ENCODE measurements at regions not wholly inside any gene's neighbourhood (a gene's known extent, or its start where the extent isn't known, plus 50 kb on each side); places are given as distances from the start of the nearest gene placed in this dataset.
"Not testable (repeated sequence)": the region's sequence is repeated elsewhere in the genome, so short reads cannot be mapped to it uniquely, and the experiment has no call there.

- H3K4me1 ChIP-seq (ENCODE audit: insufficient read depth, low read length, poor library complexity, severe bottlenecking); intact Hi-C loops (cut with micrococcal nuclease; ENCODE audit: unreplicated experiment); H3K4me3 ChIP-seq (ENCODE audit: low read depth, low read length, poor library complexity, severe bottlenecking); BruUV-seq (replicated peaks); H4K20me1 ChIP-seq (ENCODE audit: insufficient read depth, low read length); DNase-seq (ENCODE audit: low spot score); CTCF ChIA-PET (ENCODE audit: unreplicated experiment); POLR2A ChIA-PET; H3K27ac ChIP-seq (ENCODE audit: low read depth, low read length, poor library complexity, severe bottlenecking); H2AFZ ChIP-seq (ENCODE audit: low read length); H3K4me2 ChIP-seq (ENCODE audit: low read length); H3K36me3 ChIP-seq (ENCODE audit: insufficient read depth, low read length); H3K9me2 ChIP-seq (ENCODE audit: insufficient read depth, low read length); H3K79me2 ChIP-seq (ENCODE audit: insufficient read depth, low read depth, low read length); H3K9me3 ChIP-seq (ENCODE audit: low read length): not testable (repeated sequence)
Observed at GRCh38 chr16:29284159-29284558, 122.4 kb downstream of the NPIPB11 start.

GRCh38 chr16:29278097-29278871 is 128.2 kb downstream of the NPIPB11 start:
- H3K4me1 ChIP-seq (ENCODE audit: insufficient read depth, low read length, poor library complexity, severe bottlenecking); BruUV-seq (replicated peaks); POLR2A ChIA-PET; H3K27ac ChIP-seq (ENCODE audit: low read depth, low read length, poor library complexity, severe bottlenecking); intact Hi-C loops (cut with micrococcal nuclease; ENCODE audit: unreplicated experiment); H3K36me3 ChIP-seq (ENCODE audit: insufficient read depth, low read length); H3K9me2 ChIP-seq (ENCODE audit: insufficient read depth, low read length); H3K4me3 ChIP-seq (ENCODE audit: low read depth, low read length, poor library complexity, severe bottlenecking); H4K20me1 ChIP-seq (ENCODE audit: insufficient read depth, low read length); DNase-seq (ENCODE audit: low spot score); CTCF ChIA-PET (ENCODE audit: unreplicated experiment); H3K79me2 ChIP-seq (ENCODE audit: insufficient read depth, low read depth, low read length); H3K4me2 ChIP-seq (ENCODE audit: low read length); H2AFZ ChIP-seq (ENCODE audit: low read length); H3K9me3 ChIP-seq (ENCODE audit: low read length): not testable (repeated sequence)

- CTCF ChIA-PET (ENCODE audit: unreplicated experiment), result not testable (repeated sequence)
Observed at GRCh38 chr16:29276446-29276845, 130.1 kb downstream of the NPIPB11 start.

GRCh38 chr16:29274055-29275035 is 132.2 kb downstream of the NPIPB11 start:
- H3K27ac ChIP-seq (ENCODE audit: low read depth, low read length, poor library complexity, severe bottlenecking); H3K4me2 ChIP-seq (ENCODE audit: low read length); H4K20me1 ChIP-seq (ENCODE audit: insufficient read depth, low read length); H3K4me1 ChIP-seq (ENCODE audit: insufficient read depth, low read length, poor library complexity, severe bottlenecking); CTCF ChIA-PET (ENCODE audit: unreplicated experiment); DNase-seq (ENCODE audit: low spot score); H2AFZ ChIP-seq (ENCODE audit: low read length); BruUV-seq (replicated peaks); H3K9me3 ChIP-seq (ENCODE audit: low read length); H3K4me3 ChIP-seq (ENCODE audit: low read depth, low read length, poor library complexity, severe bottlenecking); H3K79me2 ChIP-seq (ENCODE audit: insufficient read depth, low read depth, low read length); intact Hi-C loops (cut with micrococcal nuclease; ENCODE audit: unreplicated experiment); H3K36me3 ChIP-seq (ENCODE audit: insufficient read depth, low read length); POLR2A ChIA-PET; H3K9me2 ChIP-seq (ENCODE audit: insufficient read depth, low read length): not testable (repeated sequence)

More at GRCh38 chr16:29276446-29276845, 130.1 kb downstream of the NPIPB11 start:
- H2AFZ ChIP-seq (ENCODE audit: low read length); H3K9me3 ChIP-seq (ENCODE audit: low read length); H4K20me1 ChIP-seq (ENCODE audit: insufficient read depth, low read length); H3K4me1 ChIP-seq (ENCODE audit: insufficient read depth, low read length, poor library complexity, severe bottlenecking); H3K4me3 ChIP-seq (ENCODE audit: low read depth, low read length, poor library complexity, severe bottlenecking); H3K79me2 ChIP-seq (ENCODE audit: insufficient read depth, low read depth, low read length); intact Hi-C loops (cut with micrococcal nuclease; ENCODE audit: unreplicated experiment); H3K4me2 ChIP-seq (ENCODE audit: low read length); H3K36me3 ChIP-seq (ENCODE audit: insufficient read depth, low read length); BruUV-seq (replicated peaks); H3K9me2 ChIP-seq (ENCODE audit: insufficient read depth, low read length); DNase-seq (ENCODE audit: low spot score); H3K27ac ChIP-seq (ENCODE audit: low read depth, low read length, poor library complexity, severe bottlenecking): not testable (repeated sequence)
- POLR2A ChIA-PET, result interaction anchor here (0.8 kb wide), 1 partner anchor 252 kb away, joined by 3 read pairs; no protein-coding TSS in a partner anchor

- intact Hi-C loops (cut with micrococcal nuclease; ENCODE audit: unreplicated experiment); H3K79me2 ChIP-seq (ENCODE audit: insufficient read depth, low read depth, low read length); H3K4me3 ChIP-seq (ENCODE audit: low read depth, low read length, poor library complexity, severe bottlenecking); H3K4me1 ChIP-seq (ENCODE audit: insufficient read depth, low read length, poor library complexity, severe bottlenecking); H3K27ac ChIP-seq (ENCODE audit: low read depth, low read length, poor library complexity, severe bottlenecking); H2AFZ ChIP-seq (ENCODE audit: low read length); BruUV-seq (replicated peaks); H3K4me2 ChIP-seq (ENCODE audit: low read length); CTCF ChIA-PET (ENCODE audit: unreplicated experiment); H3K9me3 ChIP-seq (ENCODE audit: low read length); DNase-seq (ENCODE audit: low spot score); POLR2A ChIA-PET; H4K20me1 ChIP-seq (ENCODE audit: insufficient read depth, low read length); H3K9me2 ChIP-seq (ENCODE audit: insufficient read depth, low read length); H3K36me3 ChIP-seq (ENCODE audit: insufficient read depth, low read length): not testable (repeated sequence)
Observed at GRCh38 chr16:29273298-29274054, 133.0 kb downstream of the NPIPB11 start.
